HG02981 (cell line): ENCODE measurements at regions not wholly inside any gene's neighbourhood (a gene's known extent, or its start where the extent isn't known, plus 50 kb on each side); places are given as distances from the start of the nearest gene placed in this dataset.

Experiments used
- ATAC-seq: cut with Tn5 transposase; IDR thresholded peaks from one replicate; pipeline ENCODE4 v1.9.1; 2021; ENCODE audit warnings: mild to moderate bottlenecking, moderate library complexity; ENCODE audit not compliant: unreplicated experiment

DNA sequence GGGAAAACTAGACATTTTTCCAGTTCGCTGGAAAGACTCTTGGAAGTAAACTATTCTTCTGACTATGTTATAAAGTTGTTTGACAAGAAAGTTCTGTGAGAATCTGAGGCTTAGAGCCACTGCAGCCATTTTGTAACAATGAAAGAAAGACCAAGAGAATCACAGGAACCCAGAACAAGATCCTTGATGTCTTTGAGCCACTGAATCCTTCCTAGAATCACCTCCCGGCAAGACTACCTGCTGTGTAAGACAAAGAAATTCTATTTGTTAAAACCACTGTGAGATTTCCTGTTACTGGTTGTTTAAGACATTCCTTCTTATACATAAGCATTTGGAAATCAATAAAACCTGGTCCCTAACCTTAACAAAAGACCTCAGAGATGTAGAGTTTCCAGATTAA is 175.7 kb upstream of the RASGEF1B start:
- ATAC-seq = no peak

DNA sequence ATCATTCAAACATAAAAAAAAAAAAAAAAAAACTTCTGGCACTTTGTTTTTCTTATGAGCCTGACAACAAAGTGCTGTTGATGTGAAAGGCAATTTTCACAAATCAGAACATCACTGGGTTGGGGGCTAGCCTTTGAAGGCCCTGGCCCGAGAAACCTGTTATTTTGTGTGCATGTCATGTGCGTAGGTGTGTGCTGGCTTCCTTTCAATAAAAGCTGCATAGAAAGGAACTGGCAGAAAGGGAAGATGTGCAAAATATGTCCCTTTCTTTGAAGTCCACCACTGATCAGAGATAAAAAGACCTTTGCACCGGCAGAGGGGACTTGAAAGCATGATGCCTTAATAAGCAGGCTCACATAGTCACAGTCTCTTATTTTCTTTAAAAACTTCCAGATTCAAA is 170.8 kb upstream of the RASGEF1B start:
- no peak for ATAC-seq

DNA sequence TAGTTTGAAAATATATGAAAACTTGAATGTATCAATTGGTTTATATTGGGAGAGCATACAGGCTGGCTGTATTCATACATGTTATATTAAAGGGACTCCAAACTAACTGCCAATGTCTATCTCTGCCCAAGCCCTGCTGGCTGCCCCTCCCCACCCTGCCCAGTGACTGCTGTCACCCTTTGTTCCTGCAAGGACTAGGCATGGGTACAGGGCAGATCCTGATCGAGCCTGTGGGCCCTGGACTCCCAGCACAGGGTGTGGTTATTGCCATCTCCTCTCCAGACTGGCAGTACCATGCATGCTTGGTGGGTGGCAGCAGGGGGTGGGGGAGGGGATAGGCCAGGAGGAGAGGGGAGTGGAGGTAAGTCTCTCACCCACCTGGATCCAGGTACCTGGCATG is 167.5 kb upstream of the RASGEF1B start:
- ATAC-seq = no peak

DNA sequence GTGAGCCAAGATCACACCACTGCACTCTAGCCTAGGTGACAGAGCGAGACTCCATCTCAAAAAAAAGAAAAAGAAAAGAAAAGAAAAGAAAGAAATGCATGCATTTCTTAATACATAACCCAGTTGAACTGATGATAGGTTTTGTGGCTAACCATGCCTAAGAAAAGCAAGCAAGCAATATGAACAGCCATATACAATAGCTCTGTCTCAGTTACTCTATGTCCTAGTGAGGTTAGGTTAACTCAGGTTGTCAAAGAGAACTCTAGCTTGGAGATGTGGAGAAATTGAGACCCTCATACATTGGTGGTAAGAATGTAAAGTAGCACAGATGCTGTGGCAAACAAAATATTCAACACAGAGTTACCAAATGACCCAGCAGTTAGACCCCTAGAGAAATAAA is 167.0 kb upstream of the RASGEF1B start:
- no peak for ATAC-seq

DNA sequence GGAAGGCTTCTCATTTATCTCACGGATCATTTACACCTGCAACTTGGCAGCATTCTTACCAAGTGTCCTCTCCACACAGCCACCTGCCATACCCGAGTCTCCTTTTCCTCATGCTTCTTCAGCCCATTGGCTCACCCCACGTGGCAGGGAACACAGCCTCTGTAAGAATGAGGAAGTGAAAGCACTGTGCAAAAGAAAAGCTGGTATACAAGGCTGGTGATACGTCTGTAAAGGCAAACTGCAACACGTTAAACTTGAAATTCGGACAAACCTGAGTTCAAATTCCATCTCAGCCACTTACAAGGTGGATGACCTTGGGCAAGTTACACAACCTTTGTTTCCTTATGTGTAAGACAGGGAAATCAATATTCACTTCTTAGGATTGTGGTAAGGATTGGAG is 164.0 kb upstream of the RASGEF1B start:
- peak; percentile 90 for ATAC-seq

DNA sequence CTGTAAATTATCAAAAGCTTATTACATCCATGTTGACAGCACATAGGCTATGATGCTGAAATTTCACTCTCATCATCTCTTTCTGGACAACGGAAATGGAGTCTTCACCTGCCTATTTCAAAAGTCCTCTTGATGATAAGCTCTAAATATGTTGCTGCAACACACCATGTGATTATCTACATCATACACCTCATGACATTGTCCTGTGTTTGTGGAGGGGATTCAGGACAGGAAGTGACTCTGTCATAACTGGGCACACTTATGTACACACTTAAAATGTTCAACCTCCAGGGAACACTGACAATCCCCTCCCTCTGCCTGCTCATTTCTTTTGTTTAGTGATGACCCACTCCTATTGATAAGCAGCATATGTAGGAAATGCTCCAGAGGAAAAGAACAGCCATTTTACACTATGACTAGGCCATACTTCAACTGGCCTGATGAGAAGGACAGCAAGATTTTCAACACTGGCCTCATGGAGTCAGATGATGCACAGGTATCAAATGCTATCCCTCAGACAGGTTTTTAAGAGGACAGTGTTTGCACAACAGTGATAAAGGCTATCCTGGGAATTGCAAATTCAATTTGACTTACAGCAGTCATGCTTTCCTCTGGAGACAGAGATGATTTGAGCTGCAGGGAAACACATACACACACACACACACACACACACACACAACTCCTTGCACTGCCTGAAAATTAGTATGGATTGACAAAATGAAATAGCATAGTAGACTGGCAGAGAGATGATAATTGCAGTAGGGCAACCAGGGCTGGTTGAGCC is 163.3 kb upstream of the RASGEF1B start:
- ATAC-seq = no peak

DNA sequence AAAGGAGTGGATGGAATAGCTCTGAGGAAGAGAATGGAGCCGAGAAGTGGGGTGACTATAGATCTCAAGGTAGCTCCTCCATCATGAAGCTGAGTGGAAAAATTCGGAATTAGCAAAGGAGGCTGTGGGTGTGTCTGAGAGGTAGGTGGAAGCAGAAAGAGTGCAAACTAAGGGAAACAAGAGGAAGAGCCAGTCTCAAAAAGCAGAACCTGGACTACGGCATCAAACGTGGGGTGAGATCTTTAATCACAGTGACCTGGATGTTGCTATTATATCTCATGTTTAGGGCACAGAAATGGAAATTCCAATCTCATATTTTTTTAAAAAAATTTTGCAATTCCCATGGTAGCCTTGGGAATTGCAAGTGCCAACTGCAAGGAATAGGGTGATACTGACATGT is 162.5 kb upstream of the RASGEF1B start:
- no peak for ATAC-seq

DNA sequence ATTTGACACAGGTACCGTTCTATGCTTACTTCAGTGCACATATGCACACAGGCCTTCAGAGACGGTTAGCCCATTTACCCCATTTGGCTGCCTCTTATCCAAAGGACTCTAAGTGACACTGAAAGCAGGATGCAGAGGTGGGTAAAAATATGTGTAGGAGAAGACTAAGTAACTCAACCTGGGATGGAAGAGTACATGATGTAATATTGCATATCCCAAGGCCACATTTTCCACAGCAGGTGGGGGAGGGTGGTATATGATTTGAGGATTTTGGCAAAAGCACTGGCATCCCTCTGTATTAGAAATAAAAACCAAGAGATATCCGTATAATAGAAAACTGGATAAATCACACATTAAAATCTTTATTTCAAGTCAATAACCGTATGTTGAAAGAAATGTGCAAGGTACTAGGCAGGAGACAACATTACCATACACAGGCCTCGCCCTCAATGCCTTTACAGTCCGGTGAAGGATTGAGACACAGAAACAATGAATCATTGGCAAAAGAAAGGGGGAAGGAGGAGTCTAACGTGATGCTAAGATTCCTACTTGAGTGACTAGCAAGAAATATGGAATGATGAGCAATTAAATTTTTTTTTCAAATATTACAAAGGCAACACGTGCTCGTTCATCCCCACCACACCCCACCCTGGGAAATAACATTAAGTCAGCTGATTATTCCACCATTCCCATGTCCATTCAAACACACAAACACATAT is 161.0 kb upstream of the RASGEF1B start:
- ATAC-seq = no peak

DNA sequence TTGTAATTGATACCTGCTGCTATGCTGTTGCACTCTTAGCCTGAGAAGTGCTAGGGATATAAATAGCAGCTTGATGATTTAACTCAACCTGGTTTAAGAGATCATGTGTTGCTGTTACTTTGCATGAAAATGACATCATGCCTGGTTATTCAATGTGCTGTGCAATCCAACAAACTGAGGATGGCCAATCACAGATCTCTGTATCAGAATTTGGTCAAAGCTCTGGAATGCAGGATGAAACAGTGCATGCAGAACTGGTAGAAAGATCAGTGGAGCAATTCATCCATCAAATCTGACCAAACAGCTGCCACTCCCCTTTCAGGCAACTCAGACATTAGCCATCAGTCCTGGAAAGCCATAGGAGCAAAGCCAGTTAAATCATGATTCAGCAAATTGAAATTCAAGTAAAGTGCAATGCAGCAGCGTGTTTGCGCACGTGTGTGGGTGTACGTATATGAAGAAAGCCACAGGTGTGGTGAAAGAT is 160.3 kb upstream of the RASGEF1B start:
- peak; percentile 53 for ATAC-seq

DNA sequence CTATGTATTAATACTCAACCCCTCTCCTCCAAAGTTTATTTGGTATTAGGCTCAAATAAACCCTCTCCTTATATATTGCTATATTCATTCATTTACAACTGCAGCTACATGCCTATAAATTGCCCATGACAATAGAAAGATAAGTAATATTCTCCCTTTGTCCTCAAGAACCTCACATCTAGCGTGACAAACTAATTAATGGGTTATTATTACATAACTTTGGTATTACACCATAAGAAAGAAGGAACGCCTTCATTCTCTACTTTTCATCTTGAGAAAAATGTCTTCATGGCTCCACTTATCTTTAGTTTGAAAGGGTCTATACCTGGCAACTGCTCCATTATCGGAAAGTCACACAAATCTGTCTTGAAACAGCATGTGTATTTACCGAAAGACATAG is 157.7 kb upstream of the RASGEF1B start:
- ATAC-seq = no peak

DNA sequence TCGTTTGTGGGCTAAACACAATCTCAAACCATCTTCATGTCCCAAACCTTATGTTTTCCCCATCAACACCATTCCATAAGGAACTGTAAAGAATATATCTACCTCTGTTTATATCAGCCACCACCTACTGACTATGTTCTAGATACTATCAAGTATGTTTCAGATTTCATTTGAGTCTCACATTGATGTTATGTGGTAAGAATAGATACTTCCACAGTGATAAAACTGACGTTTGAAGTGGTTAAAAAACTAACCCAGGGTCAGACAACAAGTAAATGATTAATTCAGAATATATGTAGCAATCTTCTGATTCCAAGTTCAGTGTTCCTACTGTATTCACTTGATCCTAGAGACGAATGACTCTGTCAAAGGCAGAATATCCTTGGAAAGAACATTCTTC is 156.8 kb upstream of the RASGEF1B start:
- peak; percentile 76 for ATAC-seq

DNA sequence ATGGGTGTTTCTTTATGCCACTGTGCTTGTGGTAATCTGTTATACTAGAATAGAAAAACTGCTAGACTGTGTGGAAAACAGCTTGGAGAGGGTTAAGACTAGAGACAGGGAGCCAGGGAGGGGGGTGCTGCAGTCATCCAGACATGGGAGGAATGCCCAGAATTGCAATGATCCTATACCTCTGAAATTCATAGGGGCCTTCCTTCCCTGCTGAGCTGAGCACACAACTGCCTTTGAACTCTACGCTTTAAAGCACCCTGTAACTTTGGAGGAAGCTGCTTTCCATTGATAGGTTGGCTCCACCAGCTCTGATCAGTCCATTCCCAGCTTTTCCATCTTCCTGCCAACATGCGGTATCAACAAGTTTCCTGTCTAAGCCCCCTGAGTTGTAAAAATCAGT is 155.9 kb upstream of the RASGEF1B start:
- ATAC-seq = no peak

DNA sequence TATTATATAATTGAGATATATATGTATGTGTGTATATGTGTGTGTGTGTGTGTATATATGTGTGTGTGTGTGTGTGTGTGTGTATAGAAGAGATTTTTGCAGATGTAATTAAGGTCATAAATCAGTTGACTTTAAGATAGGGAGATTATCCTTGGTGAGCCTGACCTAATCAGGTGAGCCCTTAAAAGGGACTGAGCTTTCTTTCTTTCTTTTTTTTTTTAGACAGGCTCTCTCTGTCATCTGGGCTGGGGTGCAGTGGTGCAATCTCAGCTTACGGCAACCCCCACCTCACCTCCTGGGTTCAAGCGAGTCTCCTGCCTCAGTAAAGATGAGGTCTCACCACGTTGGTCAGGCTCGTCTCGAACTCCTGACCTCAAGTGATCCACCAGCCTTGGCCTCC is 155.1 kb upstream of the RASGEF1B start:
- ATAC-seq = no peak

DNA sequence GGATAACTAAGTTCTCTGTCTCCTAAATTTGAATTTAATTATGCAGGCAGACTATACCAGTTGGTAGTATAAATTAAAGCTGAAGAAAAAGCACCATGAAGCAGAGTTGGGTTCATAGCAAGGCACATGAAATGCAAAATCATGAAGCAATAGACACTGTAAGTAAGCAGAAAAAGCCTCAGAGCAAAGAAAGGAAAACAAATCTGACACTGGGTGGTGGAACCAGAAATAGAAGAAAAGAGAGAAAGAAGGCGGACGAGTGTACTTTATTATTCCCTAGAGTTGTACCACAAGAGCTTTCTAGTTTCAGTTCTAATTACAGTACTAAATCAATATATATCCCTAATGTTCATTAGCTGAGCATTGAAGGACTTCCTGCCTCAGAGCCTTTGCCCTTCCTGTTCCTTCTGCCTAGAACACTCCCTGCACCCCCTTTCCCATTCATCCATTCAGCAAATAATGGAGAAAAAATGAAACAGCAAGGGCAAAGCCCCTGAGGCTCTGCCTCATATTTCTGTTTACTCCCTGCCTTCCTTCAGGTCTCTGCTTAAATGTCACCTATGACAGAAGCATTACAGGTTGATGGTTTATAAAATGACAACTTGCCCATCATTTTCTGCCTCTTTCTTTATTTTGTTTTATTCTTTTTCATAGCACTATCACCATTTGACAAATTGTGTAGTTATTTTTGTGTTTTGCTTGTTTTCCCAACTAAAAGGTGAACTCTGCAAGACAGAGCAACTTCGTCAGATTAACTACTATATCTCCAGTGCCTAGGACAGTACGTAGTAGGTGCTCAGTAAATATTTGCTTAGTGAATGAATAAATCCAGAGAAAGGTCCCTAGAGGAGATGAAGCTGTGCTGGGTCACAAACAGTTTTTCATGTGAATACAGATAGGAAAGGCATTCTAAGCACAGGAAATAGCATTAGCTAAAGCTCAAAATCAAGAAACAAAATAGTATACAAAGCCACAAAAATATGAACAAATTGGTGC is 154.0 kb upstream of the RASGEF1B start:
- ATAC-seq = no peak

DNA sequence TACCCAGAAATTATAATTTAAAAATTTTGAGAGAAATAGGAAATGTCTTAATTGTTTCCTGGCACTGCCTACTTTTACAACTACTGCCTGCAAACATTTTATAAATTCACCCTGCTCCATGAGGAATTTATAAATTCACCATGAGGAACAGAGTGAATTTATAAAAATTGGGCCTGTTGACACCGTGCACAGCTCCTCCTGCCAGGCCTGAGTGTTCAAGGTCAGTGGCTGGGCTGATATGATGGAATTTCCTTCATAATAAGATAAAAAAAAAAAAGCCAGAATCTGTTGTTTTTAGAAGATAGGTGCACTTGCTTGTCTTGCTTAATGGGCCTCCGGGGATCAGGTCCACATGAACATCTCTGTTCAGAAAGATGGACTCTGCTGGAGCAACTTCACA is 151.7 kb upstream of the RASGEF1B start:
- ATAC-seq = no peak

DNA sequence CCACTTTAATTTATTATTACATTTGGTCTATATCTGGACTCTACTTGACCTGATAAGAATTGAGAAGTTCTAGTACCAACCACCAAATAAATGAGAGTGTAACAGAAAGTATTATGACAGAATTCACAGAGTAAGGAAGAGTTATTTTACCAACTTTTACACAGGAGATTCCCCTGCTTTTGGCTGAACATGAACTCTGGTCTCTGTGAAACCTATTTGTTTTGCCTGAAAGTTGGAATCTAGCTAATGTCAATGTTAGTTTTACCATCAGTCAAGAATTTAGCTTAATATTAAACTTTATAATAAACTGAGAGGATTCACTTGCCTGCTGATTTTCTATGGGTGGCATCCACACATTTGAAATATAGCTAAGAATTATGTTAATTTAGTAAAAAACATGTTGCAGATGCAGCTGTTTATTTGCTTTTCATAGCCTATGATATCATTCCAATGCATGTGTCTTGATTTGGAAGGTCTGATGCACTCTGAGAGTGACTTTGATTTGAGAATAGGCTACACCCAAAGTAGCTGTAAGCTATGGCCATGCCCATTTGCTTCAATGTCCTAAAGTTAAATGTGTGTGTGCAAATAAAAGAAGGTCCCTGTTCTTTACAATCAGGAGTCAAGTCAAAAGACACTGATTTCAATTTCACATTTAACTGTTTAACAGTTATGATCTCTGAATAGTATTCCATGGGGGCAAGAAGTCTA is 150.9 kb upstream of the RASGEF1B start:
- no peak for ATAC-seq

DNA sequence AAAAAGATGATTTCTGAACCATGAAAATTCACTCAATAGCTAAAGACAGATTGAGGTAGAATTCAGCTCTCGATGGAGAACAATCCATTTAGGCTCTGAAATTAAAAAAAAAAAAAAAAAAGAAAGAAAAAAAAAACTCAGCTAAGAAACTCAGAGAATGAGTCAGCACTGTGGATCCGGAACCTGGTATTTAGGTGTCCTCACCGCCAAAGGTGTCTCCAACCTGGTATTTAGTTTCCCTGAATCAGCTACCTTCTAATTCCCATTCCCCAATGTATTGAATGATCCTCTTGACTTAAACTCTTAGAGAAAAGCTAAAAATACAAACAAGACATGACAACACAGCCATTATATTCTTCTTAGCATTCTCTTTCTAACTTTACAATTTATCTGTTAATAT is 150.3 kb upstream of the RASGEF1B start:
- ATAC-seq = no peak

DNA sequence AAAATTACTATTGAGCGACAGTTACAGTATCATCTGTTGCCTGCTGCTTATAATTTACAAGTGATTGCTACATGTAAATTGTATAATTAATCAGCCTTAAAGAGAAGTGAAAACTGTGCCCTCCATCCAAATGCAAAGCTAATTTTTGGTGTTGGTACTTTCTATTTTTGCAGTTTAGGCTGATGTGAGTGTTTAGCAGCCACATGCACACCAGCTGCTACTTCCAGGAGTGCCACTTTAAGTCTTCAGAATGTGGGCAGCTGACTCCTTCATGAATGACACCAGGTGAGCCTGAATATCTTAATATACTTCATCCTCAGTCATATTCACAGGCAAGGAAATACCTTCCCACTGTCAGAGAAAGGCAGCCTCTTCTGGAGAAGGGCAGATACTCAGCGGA is 149.8 kb upstream of the RASGEF1B start:
- ATAC-seq = no peak

DNA sequence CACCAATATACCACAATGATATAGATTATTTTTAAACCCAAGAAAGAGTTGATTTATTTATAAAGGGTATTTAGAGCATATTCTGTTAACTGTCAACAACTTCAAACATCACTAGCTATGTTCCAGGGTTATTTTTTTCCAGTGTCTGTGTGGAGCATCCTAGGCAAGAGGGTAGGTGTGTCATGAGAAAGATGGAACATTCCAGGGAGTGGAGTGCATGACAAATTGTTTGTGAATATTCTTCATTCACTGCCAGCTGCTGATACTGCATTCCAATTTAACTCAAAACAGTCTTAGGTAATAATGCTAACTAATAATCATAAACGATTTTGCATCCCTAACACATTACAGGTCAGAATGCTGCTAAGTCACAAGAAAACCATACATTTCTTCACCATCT is 148.7 kb upstream of the RASGEF1B start:
- ATAC-seq = no peak

DNA sequence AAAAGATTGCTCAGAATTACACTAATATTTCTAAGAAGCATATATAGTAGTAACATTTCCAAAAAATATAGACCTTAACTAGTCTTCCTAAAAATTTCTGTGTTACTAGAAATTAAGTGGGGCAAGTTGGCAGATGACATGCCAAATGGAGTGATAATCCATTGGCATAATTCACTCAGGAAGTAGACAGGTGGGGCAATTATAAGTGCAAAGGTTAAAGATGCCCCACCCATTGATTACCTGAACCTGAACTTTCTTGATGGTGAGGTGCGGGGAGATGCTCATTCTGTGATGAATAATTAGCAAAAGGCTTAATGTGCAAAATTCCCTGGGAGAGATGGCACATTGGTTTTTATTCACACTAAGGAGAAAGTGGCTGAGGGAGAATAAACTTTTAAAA is 145.8 kb upstream of the RASGEF1B start:
- ATAC-seq = no peak

DNA sequence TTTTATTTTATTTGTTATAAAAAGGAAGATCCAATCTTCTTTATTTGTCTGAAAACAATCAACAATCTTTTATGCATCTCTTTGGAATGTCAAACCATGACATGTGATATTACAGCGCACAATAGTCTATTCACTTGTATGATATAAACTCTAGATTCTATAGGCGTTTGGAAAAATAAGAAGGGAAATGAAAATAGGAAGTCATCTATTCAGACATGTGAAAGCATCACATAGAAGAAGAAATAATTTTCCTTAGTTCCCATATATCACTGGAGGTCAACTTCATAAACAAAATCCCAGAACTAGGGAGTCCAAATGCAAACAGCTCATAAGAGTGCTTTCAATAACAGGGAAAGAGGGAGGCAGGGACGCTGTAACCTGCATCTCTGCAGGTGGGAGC is 139.5 kb upstream of the RASGEF1B start:
- ATAC-seq = no peak
